HG02938 (cell line): ENCODE measurements at regions not wholly inside any gene's neighbourhood (a gene's known extent, or its start where the extent isn't known, plus 50 kb on each side); places are given as distances from the start of the nearest gene placed in this dataset.
"Not testable (repeated sequence)": the region's sequence is repeated elsewhere in the genome, so short reads cannot be mapped to it uniquely, and the experiment has no call there.

ENCODE experiments used
- ATAC-seq: cut with Tn5 transposase; IDR thresholded peaks from one replicate; pipeline ENCODE4 v1.9.1; 2021; ENCODE audit warnings: mild to moderate bottlenecking, moderate library complexity; ENCODE audit not compliant: unreplicated experiment

DNA sequence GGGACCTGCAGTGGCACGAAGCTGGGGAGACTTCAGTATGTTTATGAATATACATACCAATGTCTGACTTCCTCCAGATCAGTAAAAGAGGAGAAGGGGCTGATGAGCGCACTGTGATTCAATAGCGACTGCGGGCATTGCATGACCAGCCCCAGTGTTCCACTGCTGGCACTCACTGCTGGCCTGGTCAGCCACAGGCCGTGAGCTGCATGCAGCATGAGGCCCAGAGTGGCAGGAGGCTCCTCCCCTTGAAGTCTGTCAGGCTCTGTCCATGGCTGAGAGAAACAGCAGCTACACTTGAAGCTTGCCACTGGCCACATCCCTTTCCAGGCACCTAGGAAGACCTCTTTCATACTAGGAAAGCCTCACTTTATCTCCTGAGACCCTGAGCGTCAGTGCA lies 265.9 kb upstream of the CDYL start:
- ATAC-seq, result no peak

GRCh38 chr6:4509506-4509905 lies 266.7 kb upstream of the CDYL start:
- no peak for ATAC-seq

DNA sequence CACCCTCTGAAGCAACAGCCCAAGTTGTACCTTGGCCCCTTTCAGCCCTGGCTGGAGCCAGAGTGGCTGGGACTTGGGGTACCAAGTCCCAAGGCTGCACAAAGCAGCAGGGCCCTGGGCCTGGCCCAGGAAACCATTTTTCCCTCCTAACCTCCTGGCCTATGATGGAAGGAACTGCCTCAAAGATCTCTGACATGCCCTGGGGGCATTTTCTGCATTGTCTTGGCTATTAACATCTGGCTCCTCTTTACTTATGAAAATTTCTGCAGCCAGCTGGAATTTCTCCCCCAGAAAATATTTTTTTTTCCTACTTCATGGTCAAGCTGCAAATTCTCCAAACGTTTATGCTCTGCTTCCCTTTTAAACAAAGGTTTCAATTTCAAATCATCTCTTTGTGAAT lies 269.4 kb upstream of the CDYL start:
- no peak for ATAC-seq

DNA sequence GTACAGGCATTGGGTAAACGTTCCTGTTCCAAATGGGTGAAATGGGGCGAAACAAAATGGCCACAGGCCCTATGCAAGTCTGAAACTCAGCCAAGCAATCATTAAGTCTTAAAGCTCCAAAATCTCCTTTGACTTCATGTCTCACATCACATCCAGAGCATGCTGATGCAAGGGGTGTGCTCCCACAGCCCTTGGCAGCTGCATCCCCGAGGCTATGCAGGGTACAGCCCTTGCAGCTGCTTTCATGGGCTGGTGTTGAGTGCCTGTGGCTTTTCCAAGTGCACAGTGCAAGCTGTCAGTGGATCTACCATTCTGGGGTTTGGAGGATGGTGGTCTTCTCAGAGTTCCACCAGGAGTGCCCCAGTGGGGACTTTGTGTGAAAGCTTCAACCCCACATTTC lies 270.0 kb upstream of the CDYL start:
- no peak for ATAC-seq

GRCh38 chr6:4504700-4505099 lies 271.5 kb upstream of the CDYL start:
- no peak for ATAC-seq

DNA sequence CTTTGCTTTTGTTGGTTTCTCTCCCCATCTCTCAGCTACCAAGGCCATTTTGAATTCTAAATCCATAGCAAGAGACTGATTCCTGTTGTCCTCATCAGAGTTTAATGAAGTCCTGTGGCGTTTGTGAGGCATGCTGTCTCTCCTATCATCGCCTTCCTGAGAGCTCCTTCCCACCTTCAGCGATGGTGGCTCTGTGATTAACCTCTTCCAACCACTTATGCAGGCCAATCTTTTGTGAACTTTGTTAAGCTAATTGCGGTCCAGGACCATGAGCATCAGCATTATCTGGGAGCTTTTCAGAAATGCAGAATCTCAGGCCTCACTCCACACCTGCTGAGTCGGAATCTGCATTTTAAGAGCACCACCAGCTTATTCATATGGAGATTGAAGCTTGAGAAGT lies 272.5 kb upstream of the CDYL start:
- ATAC-seq, result no peak

GRCh38 chr6:4496284-4496683 lies 279.9 kb upstream of the CDYL start:
- no peak for ATAC-seq

GRCh38 chr6:4491501-4492260 lies 284.5 kb upstream of the CDYL start:
- ATAC-seq, result no peak

DNA sequence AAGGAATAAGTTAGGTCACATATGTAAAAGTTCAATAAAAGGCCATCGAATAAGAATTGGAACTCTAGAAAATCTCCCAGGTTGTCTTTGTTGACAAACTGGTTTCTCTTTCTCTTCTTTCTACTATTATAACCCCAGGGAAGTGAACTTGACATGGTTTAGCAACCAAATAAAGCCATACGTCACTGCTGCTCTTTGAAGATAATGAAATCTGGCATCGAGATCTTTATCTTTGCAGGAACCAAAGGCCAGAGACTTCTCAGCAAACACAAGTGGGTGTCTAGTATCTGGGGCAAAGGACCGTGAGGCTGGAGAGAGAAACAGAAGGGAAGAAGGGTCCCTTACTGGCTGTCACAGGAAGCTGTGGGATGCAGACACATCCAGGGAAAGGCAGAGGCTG lies 286.7 kb upstream of the CDYL start:
- no peak for ATAC-seq

GRCh38 chr6:4488389-4488788 lies 287.8 kb upstream of the CDYL start:
- ATAC-seq, result no peak

DNA sequence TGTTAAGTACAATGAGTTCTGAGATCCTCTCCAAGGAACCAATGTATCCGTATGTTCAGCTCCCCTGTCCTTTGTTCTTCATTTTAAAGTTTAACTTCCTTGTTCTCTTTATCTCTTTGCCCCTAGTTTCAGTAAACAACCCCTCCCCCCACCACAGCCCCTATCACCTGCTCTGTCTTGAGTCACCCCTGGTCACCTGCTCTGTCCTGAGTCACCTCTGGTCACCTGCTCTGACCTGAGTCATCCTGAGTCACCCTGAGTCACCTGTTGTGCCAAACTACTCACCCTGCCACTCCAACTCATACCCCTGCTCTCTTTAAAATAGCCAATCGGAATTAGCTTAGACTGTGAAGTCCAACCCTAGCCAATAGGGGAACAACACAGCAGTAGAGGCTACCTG lies 288.7 kb upstream of the CDYL start:
- no peak for ATAC-seq

DNA sequence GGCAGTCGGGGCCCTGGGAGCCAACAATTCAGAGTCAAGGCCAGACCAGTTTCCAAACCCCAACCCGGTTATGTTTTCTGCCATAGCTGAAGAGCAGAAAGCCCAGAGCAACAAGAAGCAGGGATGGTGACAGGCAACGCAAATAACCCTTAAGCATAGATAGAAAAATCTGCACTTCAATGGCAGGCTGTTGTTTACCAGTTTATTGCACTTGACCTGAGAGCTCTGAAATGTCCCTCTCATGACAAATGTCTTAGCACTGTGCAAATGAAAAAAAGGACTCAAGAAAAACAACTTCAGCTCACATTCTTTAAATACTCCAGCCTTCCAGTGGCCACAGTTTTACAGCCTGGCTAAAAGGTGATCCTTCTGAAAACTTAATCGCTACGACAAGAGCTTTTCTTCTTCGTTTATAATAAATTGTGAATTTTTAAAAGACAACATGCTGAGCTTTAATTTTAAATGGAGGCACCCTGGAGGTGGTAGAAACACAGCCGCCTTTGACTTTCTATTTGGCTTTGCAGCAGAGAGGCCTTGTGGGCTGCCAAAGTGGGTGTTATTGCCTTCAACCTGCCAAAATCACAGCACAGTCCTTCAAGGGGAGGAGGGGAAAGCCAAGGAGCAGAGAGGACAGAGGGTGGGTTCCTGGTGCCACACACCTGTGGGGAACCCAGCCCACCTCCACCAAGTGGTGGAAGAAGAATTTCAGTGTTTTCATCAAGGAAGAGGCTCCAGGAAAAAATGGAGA lies 289.5 kb upstream of the CDYL start:
- ATAC-seq, result no peak

- no peak for ATAC-seq
Measured at GRCh38 chr6:4485735-4486134, 290.5 kb upstream of the CDYL start.

GRCh38 chr6:4482461-4482860 lies 293.7 kb upstream of the CDYL start:
- ATAC-seq, result no peak

DNA sequence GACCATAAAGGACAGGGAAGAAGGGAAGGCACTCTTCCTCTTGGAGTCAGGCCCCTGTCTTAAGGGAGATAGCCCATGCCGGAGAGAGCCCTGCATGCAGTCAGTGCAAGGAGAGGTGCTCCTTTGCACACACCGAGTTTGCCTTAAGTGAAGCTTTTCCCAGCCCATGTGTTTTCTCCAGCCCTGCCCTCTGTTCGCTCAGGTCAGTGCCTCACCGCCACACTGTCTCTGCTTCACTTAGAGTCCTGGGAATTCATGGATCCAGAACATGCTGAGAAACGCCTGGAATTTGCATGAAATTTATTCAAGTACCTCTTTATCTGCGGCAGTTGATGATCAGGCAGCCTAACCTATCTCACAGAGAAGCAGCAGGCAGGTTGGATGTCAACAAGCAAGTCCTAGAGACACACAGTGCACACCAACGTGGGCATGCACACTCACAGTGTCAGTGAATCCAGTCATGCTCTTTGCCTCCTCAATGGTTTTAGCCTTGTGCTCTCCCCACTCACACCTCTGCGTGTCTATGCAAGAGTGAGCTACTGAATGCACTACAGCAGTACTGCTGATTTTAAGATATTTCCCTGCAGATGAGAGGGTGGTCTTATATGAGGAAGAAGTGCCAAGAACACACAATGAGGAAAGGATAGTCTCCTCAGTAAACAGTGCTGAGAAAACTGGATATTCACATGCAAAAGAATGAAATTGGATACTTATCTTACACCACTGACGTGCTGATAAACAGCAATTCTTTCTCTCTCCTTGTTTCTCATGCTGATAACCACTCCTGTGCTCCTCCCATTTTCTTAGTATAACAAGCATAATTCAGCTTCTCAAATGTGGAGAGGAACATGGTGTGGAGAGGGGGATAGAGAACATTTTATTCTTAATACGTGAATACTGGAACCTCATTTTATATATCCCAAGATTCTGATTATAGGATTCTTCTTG lies 295.1 kb upstream of the CDYL start:
- ATAC-seq, result no peak

- no peak for ATAC-seq
Measured at GRCh38 chr6:4478098-4478497, 298.1 kb upstream of the CDYL start.

- no peak for ATAC-seq
Measured at GRCh38 chr6:4474810-4475209, 301.4 kb upstream of the CDYL start.

DNA sequence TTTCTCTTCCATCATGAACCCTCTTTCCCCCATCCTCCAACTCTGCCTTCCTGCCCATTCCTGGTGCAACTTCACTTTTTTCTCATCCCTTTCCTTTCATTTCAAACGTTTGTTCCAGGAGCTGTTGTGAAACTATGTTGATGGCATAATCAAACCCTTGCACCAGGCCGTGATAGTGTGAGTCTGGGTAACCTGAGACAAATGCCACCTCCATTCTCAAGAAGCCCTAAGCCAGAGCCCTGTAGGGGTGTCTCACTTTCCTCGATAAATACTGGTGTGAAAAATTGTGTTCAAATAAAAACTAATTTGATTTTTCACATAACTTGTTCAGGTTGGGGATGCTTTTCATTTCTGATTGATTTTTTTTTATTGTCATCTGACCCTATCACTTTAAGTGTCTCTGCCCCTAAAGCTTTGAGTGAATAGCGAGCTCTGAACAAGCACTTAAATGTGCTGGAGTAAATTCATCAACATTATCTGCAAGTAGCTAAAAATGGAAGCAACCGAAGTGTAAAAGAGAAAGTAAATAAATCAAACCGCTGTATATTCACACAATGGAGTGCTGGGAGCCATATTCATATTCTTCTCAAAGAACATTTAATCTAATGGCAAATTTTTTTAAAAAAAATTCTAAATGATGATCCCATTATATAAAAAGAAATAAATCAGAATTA lies 303.1 kb upstream of the CDYL start:
- ATAC-seq, result no peak

DNA sequence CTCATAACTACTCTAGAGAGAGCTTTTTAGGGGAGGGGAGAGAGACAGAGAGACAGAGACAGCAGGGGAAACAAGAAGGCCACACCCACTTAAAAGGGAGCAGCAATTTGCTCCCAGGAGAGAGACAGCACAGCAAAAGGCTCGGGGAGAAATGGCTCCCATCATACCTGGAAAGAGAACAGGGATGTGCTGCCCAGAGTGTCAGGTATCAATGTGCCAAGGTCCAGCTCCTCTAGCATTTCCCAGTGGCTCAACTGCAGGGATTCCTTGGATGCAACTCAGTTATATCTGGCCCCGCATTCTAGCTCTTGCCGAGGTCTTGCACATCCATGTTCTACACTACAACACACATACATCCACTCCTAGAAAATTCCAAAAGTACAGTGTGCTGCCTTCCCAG lies 304.0 kb upstream of the CDYL start:
- no peak for ATAC-seq

GRCh38 chr6:4471515-4471914 lies 304.7 kb upstream of the CDYL start:
- ATAC-seq, result not testable (repeated sequence)

DNA sequence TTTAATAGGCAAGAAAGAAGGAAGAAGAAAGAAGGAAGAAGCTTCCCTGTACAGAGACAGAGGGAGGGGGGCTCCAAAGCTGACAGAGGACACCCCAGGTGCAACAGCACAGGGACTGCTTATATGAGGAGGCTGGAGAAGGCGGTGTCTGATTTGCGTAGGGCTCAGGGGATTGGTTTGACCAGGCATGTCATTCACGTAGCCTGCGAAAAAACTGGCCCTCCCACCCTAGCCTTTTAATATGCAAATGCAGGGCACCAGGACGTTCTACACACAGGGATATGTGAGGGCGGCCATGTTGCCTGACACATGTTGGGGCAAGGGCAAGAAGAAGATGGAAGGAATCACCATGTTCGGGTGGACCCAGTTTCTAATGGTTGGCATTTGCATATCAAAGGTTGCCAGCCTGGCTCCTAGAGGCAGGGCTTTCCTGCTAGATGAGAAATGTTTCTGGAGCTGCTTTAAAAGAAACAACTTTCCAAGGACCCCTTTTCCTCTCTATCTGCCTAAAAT lies 305.4 kb upstream of the CDYL start:
- no peak for ATAC-seq
